ENCODE measurements at regions not wholly inside any gene's neighbourhood (a gene's known extent, or its start where the extent isn't known, plus 50 kb on each side); places are given as distances from the start of the nearest gene placed in this dataset.

DNA sequence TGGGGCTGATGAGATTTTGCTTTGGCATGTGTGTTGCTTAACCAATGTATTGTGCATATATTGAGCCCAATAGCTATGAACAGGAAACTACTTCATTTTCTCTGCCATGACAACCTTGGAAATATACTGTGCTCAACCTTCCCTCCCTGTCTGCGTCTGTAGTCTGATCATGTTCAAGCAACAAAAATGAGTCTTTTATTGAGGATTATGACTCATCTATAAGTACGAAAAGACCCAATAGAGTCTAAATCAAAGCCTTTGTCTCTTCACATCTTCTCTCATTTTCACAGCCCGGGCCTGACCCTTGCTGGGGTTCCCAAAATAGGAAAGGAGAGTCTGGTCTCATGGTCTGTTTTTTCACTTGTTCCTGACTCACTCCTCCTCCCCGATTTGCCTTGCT is 158.2 kb downstream of the CAND1 start:
- DNase-seq = no peak

- no peak for DNase-seq
Measured at GRCh38 chr12:67428431-67428830, 159.3 kb downstream of the CAND1 start.

DNA sequence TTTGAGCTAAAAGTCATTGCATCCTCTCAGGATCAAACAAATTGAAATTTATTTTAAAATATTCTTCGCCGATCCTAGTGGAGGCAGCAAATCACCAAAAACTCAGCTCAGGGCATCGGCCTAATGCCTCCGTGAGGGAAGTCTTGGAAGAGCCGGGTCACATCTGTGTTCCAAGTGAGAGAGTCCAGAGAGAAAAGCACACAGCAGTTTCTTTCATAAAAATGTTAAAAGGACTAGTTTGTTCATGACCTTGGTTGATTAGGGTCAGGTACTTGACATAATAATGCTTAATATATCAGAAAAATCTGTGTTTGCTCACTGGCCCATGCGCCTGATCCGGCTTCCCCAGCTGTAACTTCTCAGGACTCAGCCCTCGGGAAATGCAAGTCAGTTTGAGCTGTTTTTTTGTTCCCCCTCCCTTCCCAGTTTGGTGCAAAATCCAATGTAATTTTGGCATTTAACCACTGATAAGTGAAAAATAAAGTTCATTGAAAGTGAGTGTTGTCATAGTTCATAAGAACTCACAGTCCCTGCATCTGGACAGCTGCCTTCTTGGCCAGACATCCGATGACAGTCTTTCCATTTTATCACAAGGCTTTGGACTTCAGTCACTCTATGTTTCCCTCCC is 161.7 kb downstream of the CAND1 start:
- DNase-seq = no peak

DNA sequence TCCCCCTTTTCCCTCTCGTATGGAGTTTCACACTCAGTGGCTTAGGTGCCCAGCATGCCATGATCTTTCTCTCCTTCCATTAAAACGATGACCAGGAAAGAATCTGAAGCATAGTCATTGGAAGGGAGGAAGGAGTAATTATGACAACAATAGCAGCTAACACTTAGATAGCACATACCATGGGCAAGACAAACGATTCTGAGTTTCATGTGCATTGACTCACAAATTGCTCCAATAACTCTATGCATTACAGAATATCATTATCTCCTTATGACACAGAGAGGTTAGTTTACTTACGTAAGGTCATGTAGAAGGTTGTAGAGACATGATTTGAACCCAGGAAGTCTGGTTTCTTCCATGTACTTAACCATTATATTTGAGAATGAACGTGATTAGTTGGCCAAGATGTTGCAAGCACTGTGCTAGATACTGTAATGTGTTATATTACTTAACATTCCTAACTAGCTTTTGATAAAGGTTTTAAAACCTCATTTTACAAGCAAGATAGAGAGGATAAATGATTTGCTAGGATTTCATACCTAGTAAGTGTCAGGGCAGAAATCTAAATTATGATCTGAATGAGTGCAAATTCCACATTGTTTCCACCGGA is 162.4 kb downstream of the CAND1 start:
- DNase-seq = no peak

DNA sequence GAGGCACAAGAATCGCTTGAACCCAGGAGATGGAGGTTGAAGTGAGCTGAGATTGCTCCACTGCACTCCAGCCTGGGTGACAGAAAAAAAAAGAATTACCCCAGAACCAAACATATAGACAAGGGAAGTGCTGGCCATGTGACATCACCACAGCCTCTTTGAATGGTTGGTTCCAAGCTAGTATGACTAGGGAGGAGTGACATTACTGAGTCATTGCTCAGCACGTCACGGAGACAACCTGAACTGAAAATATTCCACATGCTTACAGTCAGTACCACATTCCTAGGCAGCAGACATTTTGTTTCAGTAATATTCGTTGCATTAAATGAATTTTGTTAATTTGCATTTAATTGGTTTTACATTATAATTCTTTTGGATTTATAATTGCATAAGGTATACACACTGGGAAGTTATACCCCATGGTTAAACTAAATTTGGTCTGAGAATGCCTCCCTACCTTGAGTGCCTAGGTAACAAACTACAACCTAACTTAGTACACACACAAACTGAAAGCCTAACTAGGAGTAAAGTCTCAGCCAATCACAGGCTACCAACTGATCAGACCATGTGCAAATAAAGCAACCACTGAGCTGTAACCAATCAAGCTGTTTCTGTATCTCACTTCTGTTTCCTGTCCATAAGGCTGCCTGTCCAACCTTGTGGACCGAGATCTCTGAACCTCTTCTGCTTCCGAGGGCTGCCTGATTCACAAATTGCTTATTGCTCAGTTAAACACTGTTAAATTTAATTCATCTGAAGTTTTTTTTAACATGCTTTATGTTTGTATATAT is 164.4 kb downstream of the CAND1 start:
- no peak for DNase-seq

GRCh38 chr12:67434671-67435370 is 165.7 kb downstream of the CAND1 start:
- no peak for DNase-seq

- DNase-seq = no peak
Measured at GRCh38 chr12:67436230-67436629, 167.1 kb downstream of the CAND1 start.

DNA sequence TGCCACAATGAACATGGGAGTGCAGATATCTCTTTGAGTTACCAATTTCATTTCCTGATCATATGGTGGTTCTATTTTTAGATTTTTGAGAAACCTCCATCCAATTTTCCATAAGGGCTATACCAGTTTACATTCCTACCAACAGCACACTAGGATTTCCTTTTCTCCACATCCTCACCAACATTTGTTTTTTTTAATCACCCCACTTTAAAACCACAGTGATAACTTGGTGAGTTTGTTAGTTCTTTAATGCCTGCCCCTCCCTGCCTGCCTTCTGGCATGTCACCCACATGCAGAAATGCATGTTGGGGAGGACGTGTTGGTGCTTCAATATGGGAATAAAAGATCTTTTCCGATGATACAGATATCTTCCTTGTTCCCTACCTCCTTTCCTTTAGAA is 167.9 kb downstream of the CAND1 start:
- no peak for DNase-seq

- DNase-seq = no peak
Measured at GRCh38 chr12:67439611-67440010, 170.5 kb downstream of the CAND1 start.

- DNase-seq = peak; percentile 79
Measured at GRCh38 chr12:67441736-67442346, 172.7 kb downstream of the CAND1 start.

GRCh38 chr12:67442347-67442841 is 173.2 kb downstream of the CAND1 start:
- no peak for DNase-seq

DNA sequence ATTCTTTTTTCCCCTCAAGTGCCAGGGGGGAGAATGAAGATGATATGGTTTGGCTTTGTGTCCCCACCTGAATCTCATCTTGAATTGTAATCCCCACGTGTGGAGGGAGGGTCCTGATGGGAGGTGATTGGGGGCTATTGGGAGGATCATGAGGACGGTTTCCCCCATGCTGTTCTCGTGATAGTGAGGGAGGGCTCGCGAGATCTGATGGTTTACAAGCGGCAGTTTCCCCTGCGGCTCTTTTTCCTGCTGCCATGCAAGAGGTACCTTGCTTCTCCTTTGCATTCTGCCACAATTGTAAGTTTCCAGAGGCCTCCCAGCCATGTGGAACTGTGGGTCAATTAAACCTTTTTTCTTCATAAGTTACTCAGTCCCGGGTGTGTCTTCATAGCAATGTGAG is 173.7 kb downstream of the CAND1 start:
- no peak for DNase-seq

- no peak for DNase-seq
Measured at GRCh38 chr12:67444542-67444941, 175.4 kb downstream of the CAND1 start.

GRCh38 chr12:67446716-67447115 is 177.6 kb downstream of the CAND1 start:
- DNase-seq = no peak

GRCh38 chr12:67447180-67447579 is 178.0 kb downstream of the CAND1 start:
- DNase-seq = no peak

DNA sequence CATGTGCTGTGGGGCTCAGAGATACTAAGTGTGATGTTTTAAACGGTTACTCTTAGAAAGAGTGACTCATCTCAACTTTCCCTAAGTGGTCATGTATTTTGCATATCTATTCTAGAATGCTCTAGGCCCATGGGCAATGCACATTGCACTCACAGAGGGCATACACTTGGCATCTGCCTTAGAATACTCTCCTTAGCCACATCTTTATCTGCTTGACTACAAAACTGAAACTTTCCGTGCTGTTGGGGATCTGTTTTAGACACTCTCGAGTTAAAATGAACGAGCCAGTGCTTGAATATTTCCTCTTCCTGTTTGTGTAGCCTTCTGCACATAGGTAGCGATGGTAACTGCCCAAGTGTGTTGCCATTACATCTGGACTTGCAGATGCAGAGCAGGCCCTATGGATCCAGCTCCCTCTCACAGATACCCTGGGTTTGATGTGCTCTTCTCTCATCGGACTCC is 180.5 kb downstream of the CAND1 start:
- peak; percentile 18 for DNase-seq

- DNase-seq = no peak
Measured at GRCh38 chr12:67450441-67450840, 181.3 kb downstream of the CAND1 start.

- no peak for DNase-seq
Measured at GRCh38 chr12:67451206-67451605, 182.0 kb downstream of the CAND1 start.

DNA sequence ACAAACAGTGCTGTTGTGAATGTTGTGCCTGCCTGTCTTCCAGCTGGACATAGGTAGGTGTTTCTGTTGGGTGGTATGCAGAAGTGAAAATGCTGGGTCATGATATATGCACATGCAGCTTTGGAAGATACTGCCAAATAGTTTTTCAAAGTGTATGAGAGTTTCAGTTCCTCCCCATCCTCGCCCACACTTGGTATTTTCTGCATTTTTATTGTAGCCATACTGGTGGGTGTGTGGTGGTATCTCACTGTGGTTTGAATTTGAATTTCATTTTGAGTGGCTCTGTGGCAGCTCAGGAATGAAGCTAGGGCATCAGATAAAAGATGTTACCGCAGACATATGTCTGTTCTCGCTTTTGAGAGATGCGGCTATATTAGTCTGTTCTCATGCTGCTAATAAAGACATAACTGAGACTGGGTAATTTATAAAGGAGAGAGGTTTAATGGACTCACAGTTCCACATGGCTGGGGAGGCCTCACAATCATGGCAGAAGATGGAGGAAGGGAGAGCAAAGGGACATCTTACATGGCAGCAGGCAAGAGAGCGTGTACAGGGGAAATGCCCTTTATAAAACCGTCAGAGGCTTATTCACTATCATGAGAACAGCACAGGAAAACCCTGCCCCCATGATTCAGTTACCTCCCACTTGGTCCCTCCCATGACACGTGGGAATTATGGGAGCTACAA is 183.1 kb downstream of the CAND1 start:
- DNase-seq = peak; percentile 11

- no peak for DNase-seq
Measured at GRCh38 chr12:67453191-67453590, 184.0 kb downstream of the CAND1 start.

DNA sequence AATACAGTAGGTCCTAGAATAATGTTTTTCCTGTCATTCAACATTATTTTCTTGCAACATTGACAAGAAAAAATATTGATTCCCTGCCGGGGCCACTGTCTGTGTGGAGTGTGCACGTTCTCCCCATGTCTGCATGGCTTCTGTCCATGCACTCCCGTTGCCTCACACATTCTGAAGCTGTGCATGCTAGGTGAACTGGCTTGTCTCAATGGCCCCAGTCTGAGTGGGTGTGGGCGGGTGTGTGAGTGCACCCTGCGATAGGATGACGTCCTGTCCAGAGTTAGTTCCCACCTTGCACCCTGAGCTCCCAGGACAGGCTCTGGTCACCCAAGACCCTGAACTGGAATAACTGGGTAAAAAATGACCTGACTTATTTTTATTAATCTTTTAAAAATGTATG is 186.1 kb downstream of the CAND1 start:
- DNase-seq = no peak

DNA sequence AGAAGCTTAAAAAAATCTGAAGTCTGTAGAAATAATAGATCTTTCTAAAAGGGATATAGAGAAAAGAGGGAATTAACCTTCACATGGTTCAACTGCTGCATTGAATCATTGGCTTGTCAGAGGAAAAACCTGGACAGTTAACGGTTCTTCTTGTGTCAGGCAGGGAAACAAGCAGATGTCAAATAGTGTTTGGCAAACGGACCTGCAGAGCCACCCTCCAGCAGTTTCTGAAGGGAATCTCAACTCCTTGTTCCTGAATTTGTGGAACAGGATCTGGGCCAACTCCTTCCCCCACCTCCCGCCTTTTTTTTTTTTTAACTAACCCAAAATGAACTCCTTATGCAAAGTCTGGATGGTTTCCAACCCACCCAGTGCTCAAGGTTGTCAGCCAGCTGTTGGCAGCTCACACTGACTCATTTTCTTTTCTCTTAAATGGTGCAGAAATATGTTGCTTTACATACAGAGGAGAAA is 187.3 kb downstream of the CAND1 start:
- DNase-seq = no peak
